CD4-positive, alpha-beta T cell treated with Interleukin-15 for 4 hours (primary cell): ENCODE measurements at regions not wholly inside any gene's neighbourhood (a gene's known extent, or its start where the extent isn't known, plus 50 kb on each side); places are given as distances from the start of the nearest gene placed in this dataset.
"Not testable (repeated sequence)": the region's sequence is repeated elsewhere in the genome, so short reads cannot be mapped to it uniquely, and the experiment has no call there.

ENCODE experiments used
- DNase-seq: peaks from one replicate; pipeline ENCODE4 v3.0.0-alpha.2; 2020; ENCODE audit warnings: low spot score

DNA sequence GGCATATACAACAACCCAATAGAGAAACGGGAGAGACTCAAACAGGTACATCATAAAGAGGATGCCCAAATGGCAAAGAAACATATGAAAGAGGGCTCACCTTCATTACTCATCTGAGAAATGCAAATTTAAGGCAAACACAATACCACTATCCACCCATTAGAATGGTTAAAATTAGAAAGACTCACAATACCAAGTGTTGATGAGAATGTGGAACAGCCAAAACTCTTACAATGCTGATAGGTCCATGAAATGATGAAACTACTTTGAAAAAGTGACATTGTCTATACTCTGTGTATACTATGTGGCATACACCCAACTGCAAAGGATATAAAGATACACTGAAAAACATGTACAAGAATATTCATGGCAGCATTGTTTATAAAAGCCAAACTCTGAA is 96.2 kb upstream of the TSHZ3 start:
- no peak for DNase-seq

DNA sequence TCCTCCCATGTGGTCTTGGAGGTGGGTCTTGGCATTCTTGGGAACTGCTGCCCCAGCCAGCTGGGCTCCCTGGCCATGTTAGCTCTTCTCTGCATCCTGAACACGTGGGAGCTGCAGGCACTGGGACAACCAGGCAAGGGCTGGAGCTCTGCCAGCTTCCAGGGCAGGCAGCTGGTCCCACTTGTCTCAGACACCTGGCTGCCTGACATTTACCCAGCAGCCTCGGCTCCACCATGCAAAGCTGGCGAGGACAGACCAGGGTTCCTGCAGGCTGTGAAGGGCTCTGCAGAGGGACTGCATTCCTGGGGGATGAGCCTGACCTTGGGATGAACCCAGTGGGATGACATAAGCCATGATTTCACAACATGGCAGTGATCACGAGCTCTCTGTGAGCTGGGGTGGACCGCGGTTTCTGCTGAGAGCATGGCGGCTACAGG is 99.0 kb upstream of the TSHZ3 start:
- DNase-seq: no peak

DNA sequence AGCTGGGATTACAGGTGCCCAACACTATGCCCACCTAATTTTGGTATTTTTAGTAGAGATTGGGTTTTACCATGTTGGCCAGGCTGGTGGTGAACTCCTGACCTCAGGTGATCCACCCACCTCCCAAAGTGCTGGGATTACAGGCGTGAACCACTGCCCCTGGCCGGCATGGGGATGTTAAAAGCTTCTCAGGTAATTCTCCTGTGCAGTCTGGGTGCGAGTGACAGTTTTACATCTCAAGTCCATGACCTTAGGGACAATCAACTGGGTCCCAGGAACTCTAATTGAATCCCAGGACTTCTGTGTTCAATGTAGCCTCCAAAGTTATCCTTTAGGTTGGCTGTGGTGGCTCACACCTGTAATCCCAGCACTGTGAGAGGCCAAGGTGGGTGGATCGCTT is 100.1 kb upstream of the TSHZ3 start:
- DNase-seq: no peak

DNA sequence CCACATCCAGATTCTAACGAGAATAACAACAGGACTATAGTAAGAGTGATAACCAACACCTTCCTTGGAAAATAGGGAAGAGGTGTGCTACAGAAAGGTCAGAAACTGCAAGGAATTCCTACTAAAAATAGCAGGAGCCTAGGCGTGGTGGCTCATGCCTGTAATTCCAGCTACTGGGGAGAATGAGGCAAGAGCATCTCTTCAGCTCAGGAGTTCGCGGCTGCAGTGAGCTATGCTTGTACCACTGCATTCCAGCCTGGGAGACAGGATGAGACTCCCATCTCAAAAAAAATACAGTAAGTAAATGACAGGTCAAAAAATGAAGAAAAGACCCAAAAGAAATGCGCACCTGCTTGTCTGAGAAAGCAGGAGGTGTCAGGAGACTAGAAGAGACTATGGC is 101.5 kb upstream of the TSHZ3 start:
- no peak for DNase-seq

- no peak for DNase-seq
Measured at GRCh38 chr19:31451686-31452330, 102.6 kb upstream of the TSHZ3 start.

DNA sequence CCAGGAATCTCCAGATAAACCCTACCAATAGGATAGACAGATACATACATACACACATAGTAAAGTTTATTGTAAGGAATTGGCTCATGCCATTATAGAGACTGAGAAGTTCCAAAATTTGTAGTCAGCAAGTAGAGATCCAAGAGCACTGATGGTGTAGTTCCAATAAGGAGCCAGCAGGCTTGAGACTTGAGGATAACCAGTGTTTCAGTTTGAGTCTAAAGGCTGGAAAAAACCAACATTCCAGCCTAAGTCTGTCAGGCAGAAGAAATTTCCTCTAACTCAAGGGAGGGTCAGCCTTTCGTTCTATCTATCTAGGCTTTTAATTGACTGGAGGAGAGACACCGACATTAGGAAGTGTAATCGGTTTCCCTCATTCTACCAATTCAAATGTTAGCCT is 110.2 kb upstream of the TSHZ3 start:
- no peak for DNase-seq

GRCh38 chr19:31461814-31462539 is 112.7 kb upstream of the TSHZ3 start:
- DNase-seq: no peak

- DNase-seq: no peak
Measured at GRCh38 chr19:31470229-31470939, 121.1 kb upstream of the TSHZ3 start.

GRCh38 chr19:31470952-31471351 is 121.7 kb upstream of the TSHZ3 start:
- DNase-seq: no peak

GRCh38 chr19:31478241-31478640 is 129.0 kb upstream of the TSHZ3 start:
- no peak for DNase-seq

GRCh38 chr19:31483226-31483857 is 134.1 kb upstream of the TSHZ3 start:
- no peak for DNase-seq

DNA sequence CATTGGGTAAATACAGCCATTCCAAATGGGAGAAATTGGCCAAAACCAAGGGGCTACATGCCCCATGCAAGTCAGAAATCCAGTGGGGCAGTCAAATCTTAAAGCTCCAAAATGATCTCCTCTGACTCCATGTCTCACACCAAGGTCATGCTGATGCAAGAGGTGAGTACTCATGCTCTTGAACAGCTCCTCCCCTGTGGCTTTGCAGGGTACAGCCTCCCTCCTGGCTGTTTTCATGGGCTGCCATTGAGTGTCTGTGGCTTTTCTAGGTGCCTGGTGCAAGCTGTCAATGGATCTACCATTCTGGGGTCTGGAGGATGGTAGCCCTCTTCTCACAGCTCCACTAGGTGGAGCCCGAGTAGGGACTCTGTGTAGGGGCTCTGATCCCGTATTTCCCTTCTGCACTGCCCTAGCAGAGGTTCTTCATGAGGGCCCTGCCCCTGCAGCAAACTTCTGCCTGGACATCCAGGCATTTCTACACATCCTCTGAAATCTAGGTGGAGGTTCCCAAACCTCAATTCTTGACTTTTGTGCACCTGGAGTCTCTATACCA is 135.7 kb upstream of the TSHZ3 start:
- DNase-seq: not testable (repeated sequence)

DNA sequence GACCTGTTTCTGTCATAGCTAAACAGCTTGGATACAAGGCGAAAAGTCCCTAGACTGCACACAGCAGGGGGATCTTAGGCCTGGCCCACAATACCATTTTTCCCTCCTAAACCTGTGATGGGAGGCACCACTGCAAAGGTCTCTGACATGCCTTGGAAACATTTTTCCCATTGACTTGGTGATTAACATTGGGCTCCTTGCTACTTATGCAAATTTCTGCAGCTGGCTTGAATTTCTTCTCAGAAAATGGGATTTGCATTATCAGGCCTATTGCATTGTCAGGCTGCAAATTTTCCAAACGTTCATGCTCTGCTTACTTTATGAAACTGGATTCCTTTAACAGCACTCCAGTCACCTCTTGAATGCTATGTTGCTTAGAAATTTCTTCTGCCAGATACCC is 136.2 kb upstream of the TSHZ3 start:
- no peak for DNase-seq

DNA sequence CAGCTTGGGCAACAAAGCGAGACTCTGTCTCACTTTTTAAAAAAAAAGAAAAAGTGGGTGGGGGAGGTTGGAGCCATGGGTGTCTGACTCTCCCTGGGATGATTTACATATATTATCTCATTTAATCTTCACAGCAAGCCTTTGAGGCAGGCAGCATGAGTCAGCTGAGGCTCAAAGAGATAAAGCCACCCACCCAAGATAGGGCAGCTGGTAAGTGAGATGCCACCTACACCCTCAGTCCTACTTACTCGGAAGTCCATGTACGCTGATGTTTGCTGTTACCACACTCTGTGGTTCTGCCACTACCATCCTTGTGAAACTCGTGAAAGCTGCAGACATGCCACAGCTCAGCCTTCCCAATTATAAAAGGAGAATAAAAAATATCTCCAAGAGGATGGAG is 142.0 kb upstream of the TSHZ3 start:
- DNase-seq: no peak

DNA sequence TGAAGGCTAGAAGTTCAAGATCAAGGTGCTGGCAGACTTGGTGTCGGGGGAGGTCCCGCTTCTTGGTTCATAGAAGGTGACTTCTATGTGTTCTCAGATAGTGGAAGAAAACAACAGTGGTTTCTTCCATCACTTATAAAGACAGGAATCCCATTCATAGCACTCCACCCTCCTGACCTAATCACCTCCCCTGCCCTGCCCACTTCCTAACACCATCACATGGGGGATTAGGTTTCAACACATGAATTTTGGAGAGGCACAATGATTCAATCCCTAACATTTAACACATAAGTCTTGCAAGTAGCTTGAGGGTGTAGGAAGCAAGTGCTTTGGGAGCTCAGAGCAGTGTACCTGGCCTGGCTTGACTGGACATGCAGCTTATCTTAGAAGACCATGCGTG is 142.8 kb upstream of the TSHZ3 start:
- DNase-seq: no peak

DNA sequence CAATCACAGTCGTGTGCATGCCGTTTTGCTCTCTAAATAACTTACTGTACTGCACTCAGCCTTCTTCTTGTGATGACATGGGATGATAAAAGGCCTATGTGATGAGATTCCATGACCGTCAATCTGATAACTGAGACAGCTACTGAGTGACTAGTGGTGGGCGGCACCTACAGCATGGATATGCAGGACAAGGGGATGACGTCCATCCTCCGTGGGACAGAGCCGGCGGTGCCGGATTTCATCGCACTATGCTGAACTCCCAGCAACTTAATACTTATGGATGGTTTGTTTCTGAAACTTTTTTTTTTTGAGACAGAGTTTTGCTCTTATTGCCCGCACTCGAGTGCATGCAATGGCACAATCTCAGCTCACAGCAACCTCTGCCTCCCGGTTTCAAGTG is 146.8 kb upstream of the TSHZ3 start:
- no peak for DNase-seq

DNA sequence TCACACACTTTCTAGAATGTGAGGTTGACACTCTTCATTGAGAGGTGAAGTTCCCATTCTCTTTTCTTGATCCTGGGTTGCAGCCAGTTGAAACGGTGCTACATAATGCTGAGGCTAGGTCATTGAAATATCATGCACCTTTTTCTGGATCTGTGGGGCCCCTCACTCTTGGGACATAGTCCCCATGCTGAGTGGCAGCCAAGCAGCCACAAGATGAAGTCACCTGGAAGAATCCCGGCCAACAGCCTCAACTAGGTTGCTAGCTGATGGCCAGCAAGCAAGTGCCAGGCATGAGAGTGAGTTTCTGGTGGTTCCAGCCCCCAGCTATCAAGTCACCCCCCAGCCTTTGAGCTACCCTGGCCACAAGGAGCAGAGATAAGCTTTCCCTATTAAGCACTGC is 148.5 kb upstream of the TSHZ3 start:
- DNase-seq: no peak

DNA sequence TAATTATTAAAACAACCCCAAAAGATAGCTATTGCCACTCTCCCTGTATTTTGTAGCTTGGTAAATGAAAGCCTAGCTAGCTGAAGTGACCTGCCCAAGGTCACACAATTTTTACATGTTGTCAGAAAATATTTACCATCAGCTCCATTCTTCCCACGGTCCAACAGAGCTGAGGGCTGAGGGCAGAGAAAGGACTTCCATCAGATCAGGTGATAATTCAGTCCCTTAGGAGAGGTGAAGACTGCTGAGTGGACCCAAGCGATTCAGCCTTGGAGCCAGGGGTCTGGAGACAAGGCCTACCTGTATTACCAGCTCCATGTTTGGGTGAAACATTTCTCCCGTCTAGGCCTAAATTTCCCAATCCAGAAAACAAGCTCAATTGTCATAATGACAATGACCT is 149.5 kb upstream of the TSHZ3 start:
- no peak for DNase-seq

DNA sequence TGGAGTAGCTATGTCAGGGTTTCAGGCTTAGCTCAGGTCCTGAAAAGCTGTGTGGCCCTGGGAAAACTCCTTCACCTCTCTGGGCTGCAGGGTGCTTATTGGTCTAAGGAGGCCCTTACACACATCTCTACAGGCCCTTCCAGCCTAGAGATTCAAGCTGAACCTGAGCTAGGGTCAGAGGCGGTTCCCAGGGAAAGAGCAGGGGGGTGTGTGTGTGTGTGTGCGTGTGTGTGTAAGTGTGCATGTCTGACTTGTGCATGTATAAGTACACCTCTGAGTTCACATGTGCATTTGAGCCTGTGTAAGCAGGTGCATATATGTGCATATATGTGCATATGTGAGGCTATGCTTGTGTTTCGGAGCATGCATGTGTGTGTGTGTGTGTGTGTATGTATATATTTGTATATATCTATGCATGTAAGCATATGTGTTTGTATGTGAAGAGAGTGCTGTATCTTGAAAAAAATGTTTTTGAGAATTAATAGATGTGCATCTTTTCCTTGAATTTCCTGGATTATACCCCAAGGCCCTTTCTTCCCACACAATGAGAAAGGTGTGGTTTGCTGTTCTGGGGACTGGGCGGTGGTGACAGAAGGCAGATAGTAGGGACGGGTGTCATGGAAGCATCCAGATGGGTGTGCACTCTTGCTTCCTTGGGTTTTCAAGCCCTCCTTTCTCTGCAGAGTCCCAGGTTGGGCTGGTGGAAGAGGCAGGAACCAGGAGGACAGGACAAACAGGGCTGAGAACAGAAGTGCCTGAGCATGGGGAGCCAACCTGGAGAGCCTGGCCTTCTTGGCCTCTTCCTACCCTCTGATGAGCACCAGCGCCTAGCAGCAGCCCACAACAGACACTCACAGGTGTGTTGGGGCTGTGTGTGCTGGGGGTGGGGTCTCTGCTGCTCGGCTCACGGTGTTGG is 150.3 kb upstream of the TSHZ3 start:
- DNase-seq: no peak

DNA sequence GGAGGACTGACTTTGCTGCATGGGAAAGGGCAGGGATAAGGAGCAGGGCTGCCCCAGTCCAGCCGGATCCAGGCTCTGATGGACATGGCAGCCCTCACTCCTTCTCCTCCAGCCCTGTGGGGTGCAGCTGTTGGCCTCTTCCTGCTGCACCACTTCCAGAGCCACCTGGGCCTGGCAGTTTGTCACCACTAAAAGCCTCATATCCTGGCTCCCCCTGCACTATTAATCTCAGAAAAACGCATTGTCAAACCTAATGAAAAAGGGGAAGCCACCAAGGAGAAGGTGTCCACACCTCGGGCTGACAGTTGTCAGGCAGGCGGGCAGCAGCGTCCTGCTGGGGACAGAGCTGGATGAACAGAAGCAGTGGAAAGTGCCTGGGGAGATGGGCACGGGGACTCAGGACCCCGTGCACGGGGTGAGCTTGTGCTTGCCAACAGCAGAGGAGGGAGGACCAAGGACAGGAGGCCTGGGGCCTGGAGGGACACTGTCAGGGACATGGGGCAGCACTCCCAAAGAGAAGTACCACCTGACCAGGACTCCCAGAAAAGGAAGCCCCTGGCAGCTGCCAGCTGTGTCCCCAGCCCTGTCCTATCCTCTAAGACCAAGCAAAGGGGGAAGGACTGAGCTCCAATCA is 151.1 kb upstream of the TSHZ3 start:
- DNase-seq: no peak

GRCh38 chr19:31500946-31501345 is 151.7 kb upstream of the TSHZ3 start:
- no peak for DNase-seq
